HG02623 (cell line): ENCODE measurements at regions not wholly inside any gene's neighbourhood (a gene's known extent, or its start where the extent isn't known, plus 50 kb on each side); places are given as distances from the start of the nearest gene placed in this dataset.
"Not testable (repeated sequence)": the region's sequence is repeated elsewhere in the genome, so short reads cannot be mapped to it uniquely, and the experiment has no call there.

Experiments used
- ATAC-seq: cut with Tn5 transposase; IDR thresholded peaks from one replicate; pipeline ENCODE4 v1.9.1; 2021; ENCODE audit warnings: moderate library complexity; ENCODE audit not compliant: unreplicated experiment

- ATAC-seq: no peak
Measured at GRCh38 chr1:116185161-116185701, 74.0 kb downstream of the MAB21L3 start.

DNA sequence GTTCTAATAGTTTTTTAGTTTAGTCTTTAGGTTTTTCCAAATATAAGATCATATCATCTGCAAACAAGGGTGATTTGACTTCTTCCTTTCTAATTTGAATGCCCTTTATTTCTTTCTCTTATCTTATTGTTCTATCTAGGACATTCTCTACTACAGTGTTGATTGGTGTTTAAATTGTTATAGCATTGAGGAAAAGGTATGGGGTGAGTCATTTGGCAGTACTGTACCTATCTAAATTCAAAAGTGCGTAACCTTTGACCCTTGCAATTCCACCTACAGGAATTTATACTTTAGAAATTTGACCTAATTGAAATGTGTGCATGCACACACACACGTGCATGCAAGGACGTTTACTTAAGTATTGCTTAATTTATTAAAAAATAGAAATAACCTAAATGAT is 78.3 kb downstream of the MAB21L3 start:
- ATAC-seq: no peak

DNA sequence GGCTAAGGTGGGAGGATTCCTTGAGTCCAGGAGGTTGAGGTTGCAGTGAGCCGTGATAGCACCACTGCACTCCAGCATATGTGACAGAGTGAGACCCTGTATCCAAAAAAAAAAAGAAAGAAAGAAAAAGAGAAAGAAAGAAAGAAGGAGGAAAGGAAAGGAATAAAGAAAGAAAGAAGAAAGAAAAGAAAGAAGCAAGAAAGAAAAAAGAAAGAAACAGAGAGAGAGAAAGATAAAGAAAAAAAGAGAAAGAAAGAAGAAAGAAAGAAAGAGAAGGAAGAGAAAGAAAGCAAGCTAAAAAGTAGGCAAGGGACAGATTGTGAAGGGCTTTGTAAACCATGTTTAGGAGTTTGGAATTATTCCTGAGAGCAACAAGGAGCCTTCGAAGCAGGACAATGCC is 80.1 kb downstream of the MAB21L3 start:
- no peak for ATAC-seq

GRCh38 chr1:116193768-116194167 is 82.6 kb downstream of the MAB21L3 start:
- no peak for ATAC-seq

GRCh38 chr1:116194568-116194967 is 83.4 kb downstream of the MAB21L3 start:
- no peak for ATAC-seq

DNA sequence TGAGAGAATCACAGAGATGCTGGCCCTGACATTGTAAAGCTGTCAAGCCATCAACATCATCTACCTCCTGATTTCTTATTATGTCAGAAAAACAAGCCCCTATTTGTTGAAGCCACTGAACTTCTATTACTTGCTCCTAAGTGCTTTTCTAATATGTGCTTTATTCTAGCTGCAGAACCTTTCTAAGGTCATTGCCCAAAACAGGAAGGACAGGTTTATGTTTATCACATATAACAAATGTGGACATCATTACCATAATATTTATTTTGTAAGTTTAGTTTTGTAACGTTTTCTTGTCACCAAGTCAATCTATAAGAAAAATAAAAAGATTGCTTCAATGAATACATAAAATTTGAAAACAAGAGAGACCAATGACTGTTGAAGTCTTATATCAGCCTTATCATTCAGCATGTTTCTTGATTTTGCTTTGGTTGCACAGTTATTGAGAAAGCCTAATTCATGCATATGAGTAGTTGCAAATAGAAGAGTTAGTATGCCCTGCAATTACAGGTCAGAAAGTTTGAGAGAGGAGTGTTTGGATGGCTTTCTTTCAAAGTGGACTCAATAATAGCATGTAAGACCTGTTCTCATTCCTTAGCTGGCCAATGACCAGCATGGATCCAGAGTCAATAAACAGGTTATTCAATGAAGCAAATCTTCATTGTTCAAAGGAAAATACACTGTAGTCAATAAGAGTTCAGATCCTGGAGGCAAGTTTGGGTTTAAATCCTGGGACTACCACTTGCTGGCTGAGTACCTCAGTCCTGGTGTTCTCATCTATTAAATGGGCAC is 84.1 kb downstream of the MAB21L3 start:
- ATAC-seq: no peak

GRCh38 chr1:116200343-116200742 is 89.1 kb downstream of the MAB21L3 start:
- ATAC-seq: not testable (repeated sequence)

DNA sequence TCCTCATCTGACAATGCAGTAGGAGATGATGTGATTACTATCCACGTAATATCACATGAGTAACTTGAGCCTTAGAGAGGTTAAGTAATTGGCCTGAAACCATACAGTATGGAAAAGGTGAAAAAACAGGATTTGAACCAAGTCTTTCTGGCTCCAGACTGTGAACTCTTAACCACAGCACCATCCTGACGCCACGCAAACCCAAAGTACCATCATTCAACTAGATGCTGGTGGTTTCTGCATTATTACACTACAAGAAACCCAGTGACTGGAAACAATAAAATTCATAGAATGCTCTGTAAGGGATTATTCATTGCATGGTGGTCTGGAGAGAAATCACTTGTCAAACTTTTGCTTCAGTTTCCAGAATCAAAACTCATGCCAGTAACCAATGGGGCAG is 90.7 kb downstream of the MAB21L3 start:
- no peak for ATAC-seq

DNA sequence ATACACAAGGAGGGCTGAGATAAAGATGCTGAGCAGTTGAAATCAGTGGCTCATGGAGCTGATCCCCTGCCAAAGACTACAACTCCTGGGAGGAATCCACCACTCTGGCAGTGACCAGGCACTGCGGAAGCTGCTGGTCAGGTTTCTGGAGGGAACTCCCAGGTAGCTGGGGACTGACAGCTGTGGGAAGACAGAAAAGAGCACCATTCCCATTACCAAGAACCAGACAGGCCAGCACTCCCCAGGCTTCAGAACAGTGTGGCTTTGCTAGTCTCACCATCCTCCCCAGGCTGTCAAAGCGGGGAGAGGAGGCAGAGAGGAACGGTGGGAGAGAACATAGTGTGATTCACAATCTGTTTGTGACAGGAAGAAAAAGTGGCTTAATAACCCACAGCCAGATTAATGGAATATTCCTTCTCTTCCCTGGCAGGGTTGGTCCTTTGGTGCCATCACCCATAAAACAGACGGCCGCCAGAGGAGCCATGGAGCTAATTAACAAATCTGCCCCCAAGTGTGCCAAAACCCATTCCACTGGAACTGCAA is 92.1 kb downstream of the MAB21L3 start:
- ATAC-seq: no peak

GRCh38 chr1:116203920-116204319 is 92.7 kb downstream of the MAB21L3 start:
- ATAC-seq: no peak

GRCh38 chr1:116205941-116206679 is 94.9 kb downstream of the MAB21L3 start:
- no peak for ATAC-seq

- no peak for ATAC-seq
Measured at GRCh38 chr1:116207126-116207735, 96.0 kb downstream of the MAB21L3 start.

DNA sequence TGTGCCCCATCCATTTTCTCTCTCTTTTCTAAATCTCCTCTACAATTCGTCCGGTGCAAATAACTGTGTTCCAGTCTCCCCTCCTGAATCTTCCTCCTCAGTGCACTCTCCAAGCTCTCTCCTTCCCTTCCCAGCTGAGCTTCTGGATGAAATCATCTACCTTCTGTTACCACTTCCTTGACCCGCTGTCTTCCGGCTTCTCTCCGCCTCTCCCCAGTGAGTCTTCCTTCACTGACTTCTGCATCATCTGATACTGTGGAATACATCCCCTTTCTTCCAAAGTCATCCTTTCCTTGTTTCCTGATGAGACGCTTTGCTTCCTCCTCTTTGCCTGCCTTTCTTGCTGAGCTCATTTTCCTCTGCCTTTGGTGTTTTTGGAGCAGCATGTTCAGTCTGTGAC is 96.9 kb downstream of the MAB21L3 start:
- no peak for ATAC-seq

GRCh38 chr1:116211294-116211693 is 100.1 kb downstream of the MAB21L3 start:
- ATAC-seq: no peak

- ATAC-seq: no peak
Measured at GRCh38 chr1:116218922-116219321, 107.7 kb downstream of the MAB21L3 start.

GRCh38 chr1:116219651-116220434 is 108.6 kb downstream of the MAB21L3 start:
- ATAC-seq: no peak

DNA sequence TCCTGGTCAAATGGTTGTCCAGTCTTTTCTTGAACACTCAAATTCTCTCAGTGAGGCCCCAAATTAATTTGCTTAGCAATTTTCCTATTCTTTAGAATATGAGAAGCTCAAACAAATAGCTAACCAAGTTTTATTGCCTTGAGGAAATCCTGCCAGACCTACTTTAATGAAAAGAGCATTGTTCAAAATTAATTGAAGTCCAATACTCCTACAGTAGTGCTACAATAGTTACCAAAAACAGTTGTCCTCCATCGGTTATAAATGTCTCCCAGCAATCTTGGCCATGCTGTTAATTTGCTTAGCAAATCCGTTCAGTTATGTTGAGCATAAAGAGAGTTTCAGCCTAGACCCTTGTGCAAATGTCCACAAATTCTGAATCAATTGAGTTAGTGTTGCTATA is 112.9 kb downstream of the MAB21L3 start:
- ATAC-seq: no peak

- ATAC-seq: no peak
Measured at GRCh38 chr1:116224561-116224960, 113.4 kb downstream of the MAB21L3 start.

GRCh38 chr1:116226017-116226416 is 114.8 kb downstream of the MAB21L3 start:
- no peak for ATAC-seq

DNA sequence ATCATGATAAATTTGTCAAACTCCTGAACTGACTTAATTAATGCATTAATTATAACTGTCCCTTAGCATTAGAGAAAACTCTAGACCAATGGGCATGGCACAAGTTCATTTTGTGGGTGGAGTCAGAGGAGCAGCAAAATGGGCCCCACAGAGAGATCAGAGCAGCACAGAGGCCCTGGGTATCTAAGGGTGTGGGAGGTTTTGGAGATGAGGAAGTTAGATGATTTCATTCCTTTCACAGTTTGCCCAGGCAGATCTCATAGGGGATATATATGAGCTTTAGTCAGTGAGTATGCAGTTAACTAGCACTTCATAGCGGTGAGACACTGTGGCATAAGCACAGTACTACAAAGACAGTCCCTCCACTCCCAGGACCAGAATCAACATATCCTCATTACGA is 117.3 kb downstream of the MAB21L3 start:
- no peak for ATAC-seq

DNA sequence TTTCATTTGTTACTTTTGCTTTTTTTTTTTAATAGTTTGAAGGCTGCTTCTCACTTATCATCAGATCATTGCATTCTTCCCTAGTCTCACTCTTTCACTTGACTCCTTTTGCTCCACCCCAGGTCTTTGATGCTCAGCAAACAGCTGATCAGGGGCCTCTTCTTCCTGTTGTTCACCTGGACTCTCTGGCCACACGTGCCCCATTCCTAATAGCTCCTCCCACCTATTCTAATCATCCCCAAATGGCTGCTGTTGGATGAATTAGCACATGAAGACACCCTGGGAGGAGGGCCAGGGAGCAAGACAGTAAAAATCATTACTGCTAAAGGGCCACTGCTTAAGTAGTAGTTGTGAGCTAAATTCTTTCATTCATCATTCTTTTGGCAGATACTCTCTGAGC is 119.5 kb downstream of the MAB21L3 start:
- no peak for ATAC-seq
